Body of pancreas (tissue), 4 donors: ENCODE measurements at regions not wholly inside any gene's neighbourhood (a gene's known extent, or its start where the extent isn't known, plus 50 kb on each side); places are given as distances from the start of the nearest gene placed in this dataset.

Experiments used
- POLR2A ChIP-seq, 3 donors: fragments of 450-650 bp; IDR thresholded peaks; one replicate each; pipeline ENCODE4 v1.6.1; 2016; ENCODE audit warnings: antibody characterized with exemption in 3 of 3, mild to moderate bottlenecking in 2 of 3
- TF ChIP-seq, protein P1 (sequence below), 7 experiments: fragments of 450-650 bp in 4 of 7; fragments of 200-600 bp in 3 of 7; sonication (generic) in 3 of 7; IDR thresholded peaks; one replicate each; pipeline ENCODE4 v1.5.1; 2016 to 2019; ENCODE audit warnings: antibody characterized with exemption in 7 of 7

DNA sequence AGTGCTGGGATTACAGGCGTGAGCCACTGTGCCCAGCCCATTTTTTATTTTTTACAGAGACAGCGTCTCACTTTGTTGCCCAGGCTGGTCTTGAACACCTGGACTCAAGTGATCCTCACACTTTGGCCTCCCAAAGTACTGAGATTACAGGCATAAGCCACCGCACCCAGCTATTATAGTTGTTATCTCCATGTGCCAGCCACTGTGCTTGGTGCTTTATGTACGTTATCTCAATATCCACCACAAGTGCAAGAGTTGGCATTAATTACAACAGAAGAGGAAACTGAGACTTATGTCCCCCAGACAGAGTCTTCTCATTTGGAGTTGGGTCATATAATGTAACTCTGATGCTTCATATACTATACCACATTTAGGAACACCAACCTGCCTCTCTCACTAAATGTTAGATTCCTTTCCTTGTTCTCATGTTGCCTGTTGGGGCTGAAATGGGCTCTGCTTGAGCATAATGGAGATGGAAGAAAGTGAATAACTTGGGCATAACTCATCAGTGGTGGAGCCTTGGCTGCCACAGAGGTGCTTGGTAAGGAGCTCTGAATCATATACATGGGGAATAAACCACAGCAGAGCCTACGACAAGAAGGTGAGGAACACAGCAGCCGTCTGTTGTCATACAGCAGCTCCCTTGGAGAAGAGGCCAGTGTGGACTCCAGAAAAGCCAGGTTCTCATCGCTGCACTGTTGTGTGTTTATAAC is 84.3 kb downstream of the SPRY1 start:
- TF ChIP-seq, protein P1, sequence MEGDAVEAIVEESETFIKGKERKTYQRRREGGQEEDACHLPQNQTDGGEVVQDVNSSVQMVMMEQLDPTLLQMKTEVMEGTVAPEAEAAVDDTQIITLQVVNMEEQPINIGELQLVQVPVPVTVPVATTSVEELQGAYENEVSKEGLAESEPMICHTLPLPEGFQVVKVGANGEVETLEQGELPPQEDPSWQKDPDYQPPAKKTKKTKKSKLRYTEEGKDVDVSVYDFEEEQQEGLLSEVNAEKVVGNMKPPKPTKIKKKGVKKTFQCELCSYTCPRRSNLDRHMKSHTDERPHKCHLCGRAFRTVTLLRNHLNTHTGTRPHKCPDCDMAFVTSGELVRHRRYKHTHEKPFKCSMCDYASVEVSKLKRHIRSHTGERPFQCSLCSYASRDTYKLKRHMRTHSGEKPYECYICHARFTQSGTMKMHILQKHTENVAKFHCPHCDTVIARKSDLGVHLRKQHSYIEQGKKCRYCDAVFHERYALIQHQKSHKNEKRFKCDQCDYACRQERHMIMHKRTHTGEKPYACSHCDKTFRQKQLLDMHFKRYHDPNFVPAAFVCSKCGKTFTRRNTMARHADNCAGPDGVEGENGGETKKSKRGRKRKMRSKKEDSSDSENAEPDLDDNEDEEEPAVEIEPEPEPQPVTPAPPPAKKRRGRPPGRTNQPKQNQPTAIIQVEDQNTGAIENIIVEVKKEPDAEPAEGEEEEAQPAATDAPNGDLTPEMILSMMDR (IDR thresholded peaks at IDR 0.05) = no peak
- TF ChIP-seq POLR2A (IDR thresholded peaks at IDR 0.05) = no peak
